NCI-H2107 treated with DMSO at 0.1 percent for 48 hours (cell line): ENCODE measurements at regions not wholly inside any gene's neighbourhood (a gene's known extent, or its start where the extent isn't known, plus 50 kb on each side); places are given as distances from the start of the nearest gene placed in this dataset.
A peak's percentile ranks its signal among the peaks of the same experiment; 100 is the strongest.
"Not testable (repeated sequence)": the region's sequence is repeated elsewhere in the genome, so short reads cannot be mapped to it uniquely, and the experiment has no call there.

Experiments
- DNase-seq: peaks from one replicate; lab custom pipeline; 2025; ENCODE audit not compliant: unreplicated experiment; lab: John Stamatoyannopoulos, UW

DNA sequence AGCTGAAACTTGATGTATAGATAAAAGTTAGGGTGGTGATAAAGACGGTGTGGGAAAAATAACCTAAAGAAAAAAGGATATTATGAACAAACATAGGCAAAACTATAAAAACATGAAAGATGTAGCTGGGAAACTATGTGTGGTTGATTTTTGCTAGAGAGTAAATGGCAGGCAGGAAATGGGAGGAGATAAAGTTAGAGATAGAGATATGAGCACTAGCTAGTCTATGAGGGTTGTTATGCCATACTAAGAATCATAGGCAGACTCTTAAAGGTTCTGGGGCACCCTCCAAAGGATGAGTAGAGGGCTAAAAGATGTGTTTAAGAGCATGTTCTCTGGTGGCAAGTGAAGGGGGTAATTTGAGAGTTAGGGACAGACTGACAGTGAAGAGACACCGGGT, 1109.2 kb downstream of the GATA3 start:
- no peak for DNase-seq

DNA sequence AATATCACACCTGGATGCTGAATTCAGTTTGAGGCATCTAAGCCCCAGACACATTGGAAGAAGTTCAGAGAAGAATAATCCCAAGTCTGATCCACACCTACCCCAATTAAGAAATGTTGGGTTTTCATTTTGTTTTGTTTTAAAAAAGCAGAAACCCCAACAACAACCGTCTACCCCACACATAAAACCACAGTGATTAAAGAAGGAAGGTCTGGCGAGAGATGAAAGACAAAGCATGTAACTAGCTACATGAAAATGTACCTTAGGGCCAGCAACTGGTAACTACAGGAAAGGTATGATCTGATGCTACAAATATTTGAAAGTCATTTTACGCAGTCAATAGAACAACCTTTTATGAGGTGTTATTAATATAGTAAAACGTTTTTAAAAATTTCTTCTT, 1112.3 kb downstream of the GATA3 start:
- DNase-seq = no peak

DNA sequence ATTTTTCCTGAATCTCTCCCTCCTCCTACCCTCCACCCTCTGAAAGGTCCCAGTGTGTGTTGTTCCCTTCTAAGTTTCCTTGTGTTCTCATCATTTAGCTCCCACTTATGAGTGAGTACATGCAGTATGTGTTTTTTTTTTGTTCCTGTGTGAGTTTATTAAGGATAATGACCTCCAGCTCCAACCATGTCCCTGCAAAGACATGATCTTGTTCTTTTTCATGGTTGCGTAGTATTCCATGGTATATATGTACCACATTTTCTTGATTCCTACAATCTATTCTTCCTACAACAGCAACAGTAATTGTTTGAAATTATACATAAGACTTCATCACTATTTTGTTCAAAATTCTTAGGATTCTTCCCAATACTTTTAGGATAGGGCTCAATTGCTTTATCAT, 1117.8 kb downstream of the GATA3 start:
- no peak for DNase-seq

DNA sequence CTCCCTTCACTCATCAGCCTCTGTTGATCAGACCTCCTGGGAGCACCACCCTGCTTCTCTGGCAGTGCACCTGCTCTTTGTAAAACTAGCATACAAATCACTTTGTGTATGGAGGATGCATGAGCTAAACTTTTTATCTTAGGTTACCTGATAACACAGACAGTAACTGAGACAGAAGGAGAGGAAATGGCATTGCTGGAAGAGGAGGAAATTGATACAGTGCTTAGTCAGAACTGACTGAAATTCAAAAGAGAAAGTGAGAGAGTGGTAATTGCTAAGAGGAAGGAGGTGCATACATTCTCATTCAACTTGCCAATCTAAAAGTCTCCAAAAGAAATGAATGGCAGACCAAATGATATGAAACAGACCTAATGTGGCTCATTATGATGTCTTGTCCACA, 1120.7 kb downstream of the GATA3 start:
- no peak for DNase-seq

DNA sequence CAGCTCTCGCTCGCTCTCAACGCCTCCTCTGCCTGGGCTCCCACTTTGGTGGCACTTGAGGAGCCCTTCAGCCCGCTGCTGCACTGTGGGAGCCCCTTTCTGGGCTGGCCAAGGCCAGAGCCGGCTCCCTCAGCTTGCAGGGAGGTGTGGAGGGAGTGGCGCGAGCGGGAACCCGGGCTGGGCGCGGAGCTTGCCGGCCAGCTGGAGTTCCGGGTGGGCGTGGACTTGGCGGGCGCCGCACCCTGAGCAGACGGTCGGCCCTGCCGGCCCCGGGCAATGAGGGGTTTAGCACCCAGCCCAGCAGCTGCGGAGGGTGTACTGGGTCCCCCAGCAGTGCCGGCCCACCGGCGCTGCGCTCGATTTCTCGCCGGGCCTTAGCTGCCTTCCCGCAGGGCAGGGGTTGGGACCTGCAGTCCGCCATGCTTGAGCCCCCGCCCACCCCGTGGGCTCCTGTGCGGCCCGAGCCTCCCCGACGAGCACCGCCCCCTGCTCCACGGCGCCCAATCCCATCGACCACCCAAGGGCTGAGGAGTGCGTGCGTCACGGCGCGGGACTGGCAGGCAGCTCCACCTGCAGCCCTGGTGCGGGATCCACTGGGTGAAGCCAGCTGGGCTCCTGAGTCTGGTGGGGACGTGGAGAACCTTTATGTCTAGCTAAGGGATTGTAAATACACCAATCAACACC, 1128.9 kb downstream of the GATA3 start:
- not testable (repeated sequence) for DNase-seq

DNA sequence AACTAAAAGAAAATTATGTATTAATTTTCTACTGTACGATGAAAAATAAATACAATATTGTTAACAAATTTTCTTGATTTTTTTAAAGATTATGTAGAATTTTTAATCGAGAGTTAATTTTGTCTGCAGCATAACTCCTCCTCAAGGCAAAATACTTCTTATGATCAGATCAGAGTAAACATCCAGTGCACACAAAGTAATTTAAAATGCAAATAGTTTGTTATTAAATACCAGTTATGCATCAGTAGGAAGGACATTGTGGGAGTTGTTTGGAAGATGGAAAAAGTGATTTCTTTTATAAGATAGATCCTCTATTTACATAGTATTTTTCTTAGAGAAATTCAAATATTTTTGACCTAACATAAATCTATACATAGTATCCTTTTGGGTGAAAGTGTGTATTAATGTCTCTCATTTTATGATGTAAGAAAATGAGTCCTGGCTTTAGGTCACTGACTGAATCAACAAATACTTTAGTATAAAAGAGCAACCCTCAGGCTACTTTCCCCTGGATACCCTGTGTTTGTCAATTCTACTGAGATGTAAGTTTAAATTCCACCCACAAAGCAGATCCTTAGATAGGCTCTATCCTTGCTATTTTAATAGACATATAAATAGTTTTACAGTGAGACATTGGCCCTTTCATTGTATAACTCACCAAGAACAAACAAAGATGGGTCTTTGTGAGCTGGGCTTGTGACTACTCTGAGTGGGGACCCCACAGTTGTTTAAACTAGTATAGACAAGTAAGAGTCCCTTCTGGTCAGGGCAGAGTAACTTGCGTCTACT, 1133.7 kb downstream of the GATA3 start:
- no peak for DNase-seq

DNA sequence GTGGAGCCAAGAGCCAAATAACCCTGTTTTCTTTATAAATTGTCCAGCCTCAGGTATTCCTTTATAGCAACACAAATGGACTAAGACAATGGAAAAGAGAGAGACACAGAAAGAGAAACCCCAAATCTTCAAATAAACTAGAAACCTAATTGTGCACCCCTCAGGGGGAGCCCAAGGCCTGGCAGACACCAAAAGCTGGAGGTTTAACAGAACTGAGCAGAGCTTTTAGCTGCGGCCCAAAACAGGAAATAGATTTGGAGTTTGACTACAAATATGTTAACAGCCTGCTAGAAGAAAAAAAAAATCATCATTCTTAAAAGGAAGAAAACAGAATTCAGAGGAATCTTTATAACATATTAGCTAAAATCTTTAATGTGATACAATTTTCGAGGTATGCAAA, 1135.0 kb downstream of the GATA3 start:
- no peak for DNase-seq

DNA sequence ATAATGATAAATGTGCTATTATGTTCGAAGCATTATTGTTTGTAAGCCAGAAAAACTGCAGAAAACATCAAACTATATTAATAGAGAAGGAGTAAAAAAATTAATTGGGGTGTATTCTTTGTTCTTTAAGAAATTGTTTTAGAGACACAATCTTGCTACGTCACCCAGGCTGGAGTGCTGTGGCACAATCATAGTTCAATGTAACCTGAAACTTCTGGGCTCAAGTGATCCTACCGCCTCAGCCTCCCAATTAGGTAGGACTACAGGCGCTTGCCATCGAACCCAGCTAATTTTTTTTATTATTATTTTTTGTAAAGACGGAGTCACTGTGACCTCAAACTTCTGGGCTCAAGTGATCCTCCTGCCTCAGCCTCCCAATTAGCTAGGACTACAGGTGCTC, 1138.6 kb downstream of the GATA3 start:
- DNase-seq = no peak

DNA sequence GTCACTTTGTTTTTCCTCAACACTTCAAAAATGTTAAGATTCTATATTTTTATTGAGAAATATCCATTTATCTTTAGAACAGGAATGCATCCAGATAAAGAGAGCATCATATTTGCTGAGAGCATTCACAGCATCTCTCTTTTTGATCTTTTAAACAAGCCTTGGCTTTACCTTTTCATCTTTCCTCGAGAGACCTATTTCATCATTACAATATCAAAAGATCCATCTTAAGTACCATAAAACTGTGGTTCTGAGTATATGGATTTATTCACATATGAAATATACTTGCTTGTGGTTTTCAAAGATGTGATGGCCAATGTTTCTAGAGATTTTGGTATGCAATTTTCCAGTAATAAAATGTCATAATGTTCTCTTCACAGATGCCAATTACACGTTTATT, 1140.9 kb downstream of the GATA3 start:
- no peak for DNase-seq

DNA sequence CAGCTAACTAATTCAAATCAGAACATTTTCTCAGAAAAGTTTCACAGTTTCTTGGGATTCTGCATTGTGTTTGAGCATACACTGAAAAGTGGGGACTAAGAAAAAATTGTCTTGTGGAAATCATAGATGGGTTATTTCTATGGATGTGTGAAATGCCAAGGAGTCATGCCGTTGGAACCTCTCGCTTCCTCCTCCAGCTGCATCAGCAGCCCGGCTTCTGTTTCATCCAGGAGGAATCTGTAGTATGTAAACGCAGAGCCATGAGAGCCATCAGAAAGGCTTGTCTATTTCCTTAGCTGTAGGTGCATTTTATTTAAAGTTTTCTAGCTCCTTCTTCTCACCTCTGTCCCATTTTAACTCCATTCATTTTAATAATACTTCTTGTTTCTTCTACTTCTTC, 1144.1 kb downstream of the GATA3 start:
- DNase-seq = no peak

DNA sequence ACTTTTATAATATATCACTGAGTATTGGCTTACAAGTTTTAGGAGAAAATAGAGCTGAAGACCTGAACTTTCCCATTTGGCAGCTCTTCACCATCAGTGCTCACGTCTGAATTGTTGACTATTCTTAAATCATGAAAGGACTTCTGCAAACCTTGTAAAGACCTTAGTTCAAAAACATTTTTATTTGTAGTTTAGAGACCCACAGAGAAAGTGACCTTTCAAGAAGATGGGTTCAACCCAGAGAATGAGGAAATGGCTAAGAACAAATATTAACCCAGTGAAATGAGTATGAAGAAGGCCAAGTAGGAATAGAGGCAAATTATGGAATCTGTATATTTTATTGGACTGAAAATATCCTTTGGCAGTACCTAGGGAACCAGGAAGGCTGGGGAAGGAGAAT, 1151.1 kb downstream of the GATA3 start:
- no peak for DNase-seq

DNA sequence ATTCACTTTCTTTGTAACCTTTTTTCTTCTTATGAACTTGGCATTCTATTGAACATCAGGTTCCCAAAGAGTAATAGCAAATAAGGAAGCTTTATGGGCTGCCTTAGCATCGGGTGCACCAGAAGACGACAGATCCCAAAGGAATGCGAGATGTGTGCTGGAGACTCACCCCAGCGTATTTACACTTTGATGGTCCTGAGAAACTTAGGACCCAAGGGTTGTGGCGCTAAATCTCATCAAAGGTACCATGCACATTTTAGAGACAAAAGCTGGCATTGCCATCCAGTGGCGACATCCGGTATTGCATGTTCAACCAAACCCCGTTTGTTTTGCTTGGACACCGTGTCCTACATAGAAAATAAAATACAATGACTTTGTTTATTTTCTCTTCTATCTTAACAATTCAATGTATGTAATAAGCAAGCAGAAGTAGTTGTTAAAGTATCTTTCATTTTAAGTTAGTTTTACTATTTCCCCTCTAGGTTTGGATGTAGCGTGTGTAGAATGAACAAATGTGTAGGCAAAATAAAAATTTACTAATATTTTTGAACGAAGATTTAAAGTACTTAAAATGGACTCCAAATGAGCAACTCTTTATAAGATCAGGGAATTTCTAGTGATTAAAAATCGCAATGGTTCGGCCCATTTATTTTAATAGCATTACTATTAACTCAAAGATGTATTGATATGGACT, 1154.8 kb downstream of the GATA3 start:
- peak; percentile 0 for DNase-seq

DNA sequence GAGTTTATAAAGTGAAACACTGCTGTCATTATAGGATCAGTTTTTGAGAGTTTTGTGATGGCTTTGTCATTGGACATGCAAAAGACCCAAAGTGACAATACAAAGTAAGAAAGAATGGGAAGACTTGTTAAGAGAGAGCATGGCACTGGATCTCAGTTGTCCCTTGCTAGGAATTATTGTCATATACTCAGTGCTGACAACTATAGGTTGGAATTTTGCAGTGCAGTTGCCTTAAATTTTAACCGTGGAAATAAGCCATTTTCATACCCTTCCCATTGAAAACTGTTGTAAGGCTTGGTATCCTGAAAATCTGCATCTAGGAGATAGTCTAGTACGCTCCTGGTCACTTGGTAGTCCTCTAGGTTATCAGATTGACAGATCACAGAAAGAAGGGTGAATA, 1156.7 kb downstream of the GATA3 start:
- DNase-seq = no peak

DNA sequence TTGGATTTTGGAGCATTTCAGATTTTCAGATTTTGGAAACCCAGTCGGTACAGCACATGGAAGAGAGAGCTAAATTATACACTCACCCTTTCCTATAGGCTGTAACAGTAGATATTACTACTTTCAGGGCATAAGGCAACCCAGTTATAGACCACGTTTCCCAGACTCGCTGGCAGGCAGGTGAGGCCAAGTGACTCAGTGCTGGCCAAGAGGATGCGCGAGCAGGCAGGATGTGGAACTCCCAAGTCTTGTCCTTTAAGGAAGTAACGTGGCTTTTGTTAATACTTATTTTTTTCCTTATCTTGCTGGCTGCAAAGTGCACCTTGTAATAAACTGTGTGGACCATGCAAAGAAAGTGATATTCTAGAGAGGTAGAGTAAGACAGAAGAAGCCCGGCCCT, 1160.1 kb downstream of the GATA3 start:
- DNase-seq = no peak

DNA sequence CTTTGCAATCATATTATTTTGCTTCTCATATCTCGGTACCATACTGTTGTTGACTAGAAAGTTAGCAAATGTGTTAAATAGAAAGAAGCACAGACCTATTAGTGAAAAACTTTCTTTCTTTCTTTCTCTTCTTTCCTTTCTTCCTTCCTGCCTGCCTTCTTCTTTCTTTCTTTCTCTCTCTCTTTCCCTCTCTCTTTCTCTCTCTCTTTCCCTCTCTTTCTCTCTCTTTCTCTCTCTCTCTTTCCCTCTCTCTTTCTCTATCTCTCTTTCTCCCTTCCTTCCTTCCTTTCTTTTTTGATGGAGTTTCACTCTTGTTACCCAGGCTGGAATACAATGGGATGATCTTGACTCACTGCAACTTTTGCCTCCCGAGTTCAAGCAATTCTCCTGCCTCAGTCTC, 1160.6 kb downstream of the GATA3 start:
- no peak for DNase-seq

DNA sequence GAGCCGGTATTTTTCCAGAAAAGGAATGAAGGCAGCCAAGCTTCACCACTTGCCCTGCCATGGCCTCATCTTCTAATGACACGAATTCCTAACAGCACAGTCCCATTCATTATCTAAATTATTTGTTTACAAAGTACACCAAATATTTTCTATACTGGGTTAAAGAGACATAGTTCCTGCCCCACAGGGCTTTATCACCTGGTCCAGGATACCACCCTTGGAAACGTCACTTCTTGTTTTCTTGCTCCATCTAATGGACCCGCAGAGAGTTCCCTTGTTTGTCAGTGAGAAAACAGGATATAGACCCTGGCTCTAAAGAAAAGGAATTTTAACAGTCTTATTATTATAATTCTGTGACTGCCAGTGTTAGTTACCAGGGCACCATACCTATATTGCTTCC, 1165.4 kb downstream of the GATA3 start:
- DNase-seq = no peak

DNA sequence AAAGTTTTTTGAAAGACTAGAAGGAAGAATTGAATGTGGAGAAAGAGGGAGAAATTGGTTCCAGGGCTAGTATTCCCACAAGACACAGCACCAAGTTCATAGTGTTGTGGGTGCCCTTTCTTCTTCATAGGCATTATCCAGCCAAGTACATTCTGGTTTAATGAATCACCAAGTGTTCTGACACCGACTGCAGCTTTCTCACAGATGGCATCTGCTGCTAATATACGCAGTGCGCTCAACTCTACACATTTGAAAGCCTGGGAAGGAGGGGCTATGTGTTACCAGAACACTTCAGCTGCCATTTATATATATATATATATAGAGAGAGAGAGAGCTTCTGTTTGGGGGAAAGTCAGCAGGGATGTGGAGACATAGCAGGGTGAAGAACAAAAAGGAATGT, 1168.4 kb downstream of the GATA3 start:
- no peak for DNase-seq

DNA sequence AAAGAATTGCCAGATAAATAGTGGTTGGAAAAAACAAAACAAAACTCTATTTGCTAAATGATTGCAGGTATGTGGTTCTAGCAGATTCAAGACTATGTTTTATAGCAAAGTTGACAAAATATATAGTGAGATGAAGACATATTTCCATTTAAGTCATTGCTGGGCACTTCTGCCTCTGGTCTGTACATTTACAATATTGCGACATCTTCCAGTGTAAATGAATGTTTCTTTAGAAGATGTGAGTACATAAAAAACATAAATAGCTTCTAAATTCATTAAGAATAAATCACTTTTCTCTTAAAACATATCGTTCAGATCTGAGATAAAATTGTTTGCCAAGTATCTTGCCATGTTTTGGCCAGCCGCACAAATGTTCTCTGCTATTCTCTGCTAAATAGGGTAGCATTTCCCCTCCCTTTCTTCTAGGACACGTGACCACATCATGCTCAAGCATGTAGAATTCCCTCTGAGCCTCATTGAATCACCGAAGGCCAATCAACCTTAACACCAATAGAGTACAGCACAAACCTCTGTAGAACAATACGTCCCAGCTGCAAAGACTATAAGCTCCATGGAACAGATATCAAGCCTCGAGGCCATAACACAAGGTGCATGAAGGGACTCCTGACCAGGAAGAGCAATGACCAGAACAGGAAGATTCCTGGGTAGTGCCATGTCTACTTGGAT, 1173.3 kb downstream of the GATA3 start:
- DNase-seq = no peak

DNA sequence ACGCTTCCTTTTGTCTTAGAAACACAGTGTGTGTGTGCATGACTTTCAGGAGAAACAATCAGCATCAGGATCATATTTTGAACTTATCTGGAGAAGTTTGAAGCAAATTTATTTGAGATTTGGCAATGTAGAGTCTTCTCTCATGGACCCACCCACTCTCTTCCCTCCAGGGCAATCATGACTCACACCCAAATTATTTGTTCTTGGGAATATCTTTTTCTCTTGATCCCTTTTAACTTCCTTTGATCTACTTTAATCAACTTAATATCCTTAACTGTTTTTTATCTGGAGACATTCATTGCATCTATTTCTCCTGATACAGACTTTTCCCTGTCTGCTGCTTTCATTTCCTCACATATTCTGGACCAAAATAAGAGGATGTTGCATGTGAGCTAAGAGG, 1174.3 kb downstream of the GATA3 start:
- DNase-seq = no peak

DNA sequence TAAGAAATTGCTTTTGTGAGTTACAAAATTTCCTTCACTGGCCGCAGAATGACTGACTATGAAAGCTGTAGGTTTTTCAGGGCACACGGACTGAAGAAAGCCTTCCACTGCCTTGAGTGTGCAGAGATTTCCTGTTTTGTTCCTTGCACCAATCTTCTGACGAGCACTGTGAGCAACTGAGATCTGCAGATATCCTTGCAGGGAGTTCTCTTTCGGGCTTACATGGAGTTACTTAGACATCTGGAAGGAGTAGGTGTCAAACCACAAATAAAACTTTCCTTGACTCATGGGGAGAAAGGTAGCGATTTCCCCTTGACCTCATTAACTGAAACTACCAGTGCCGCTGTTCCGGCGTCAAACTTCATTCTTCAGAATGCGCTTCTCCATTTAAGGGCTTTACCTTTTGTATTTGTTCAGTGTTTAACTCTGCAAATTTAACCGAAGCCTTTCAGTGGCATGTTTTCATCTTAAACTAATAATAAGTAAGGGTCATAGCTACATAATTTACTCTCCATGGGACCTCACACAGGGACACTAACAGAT, 1175.3 kb downstream of the GATA3 start:
- DNase-seq = no peak

DNA sequence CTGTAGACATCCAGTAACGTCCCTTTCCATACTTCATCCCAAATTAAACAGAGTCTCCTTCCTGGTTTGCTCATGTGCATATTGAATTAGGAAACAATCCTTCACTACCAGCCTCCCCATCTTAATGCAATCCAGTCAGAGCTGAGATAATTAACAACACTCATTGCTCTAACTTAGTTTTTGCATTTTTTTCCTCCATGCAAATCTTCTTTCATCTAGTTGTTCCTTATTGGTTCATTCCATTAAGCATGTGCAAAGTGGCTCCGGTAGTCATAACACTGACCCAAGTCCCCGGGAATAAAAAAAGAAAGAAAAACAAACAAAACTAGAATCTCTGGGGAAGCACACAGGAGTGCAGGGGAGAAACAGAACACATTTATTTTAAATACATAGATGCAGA, 1176.1 kb downstream of the GATA3 start:
- DNase-seq = no peak
